HCT116 (cell line): ENCODE measurements at regions not wholly inside any gene's neighbourhood (a gene's known extent, or its start where the extent isn't known, plus 50 kb on each side); places are given as distances from the start of the nearest gene placed in this dataset.

ENCODE experiments used
- ATAC-seq: fragments of 200-7000 bp; cut with Tn5 transposase; 2 replicates; pipeline ENCODE4 v1.9.1; 2020; ENCODE audit warnings: mild to moderate bottlenecking, moderate library complexity
- BruUV-seq: library from RNA; stranded (reverse); fragments of 400-500 nt; replicated peaks from 2 replicates; lab custom pipeline; 2021; lab: Mats Ljungman, UMichigan
- CTCF ChIA-PET: fragments of 300-600 bp; sonication (Branson Sonifier 250); formaldehyde crosslinking; loops from one replicate; lab custom pipeline; 2021; ENCODE audit warnings: antibody characterized with exemption; lab: Charles Lee
- POLR2A ChIA-PET: fragments of 300-600, 350-600 bp; sonication (Branson Sonifier 250); formaldehyde crosslinking; loops from one replicate; lab custom pipeline; 2021; ENCODE audit warnings: antibody characterized with exemption; lab: Charles Lee
- RAD21 ChIA-PET, 2 experiments: fragments of 300-600 bp; sonication (Branson Sonifier 250); formaldehyde crosslinking; loops; one replicate each; lab custom pipeline; 2023; ENCODE audit warnings: low total read pairs in 2 of 2; ENCODE audit not compliant: uncharacterized antibody in 2 of 2, unreplicated experiment in 2 of 2, low non-redundant PET in 1 of 2; lab: Charles Lee
- DNase-seq: peaks from one replicate; pipeline ENCODE4 v3.0.0-alpha.2; 2010; ENCODE audit warnings: low read depth, low spot score
- H2AFZ ChIP-seq: fragments of 200-600 bp; shearing (Covaris generic), sonication (generic); 2 replicates; pipeline ENCODE4 v1.6.1; 2017; ENCODE audit warnings: low read depth, mixed run types, mixed read lengths, antibody characterized with exemption, low read length; ENCODE audit not compliant: poor library complexity, severe bottlenecking
- H3K27ac ChIP-seq: 2 replicates; pipeline ENCODE4 v1.5.1; 2012; ENCODE audit warnings: low read depth, low read length
- H3K27me3 ChIP-seq: fragments of 200-600 bp; sonication (generic); 2 replicates; pipeline ENCODE4 v1.6.1; 2016; ENCODE audit warnings: mixed run types, low read length, mixed read lengths; ENCODE audit not compliant: insufficient read depth
- H3K36me3 ChIP-seq, 2 experiments: fragments of 200-500 bp in 1 of 2; fragments of 200-600 bp in 1 of 2; sonication (Bioruptor generic) in 1 of 2; sonication (generic) in 1 of 2; 2 replicates each; pipeline versions ENCODE4 v1.5.1 to v1.6.1; 2014 to 2016; ENCODE audit warnings: low read length in 2 of 2, inconsistent platforms in 1 of 2, mixed read lengths in 1 of 2, mixed run types in 1 of 2; ENCODE audit not compliant: insufficient read depth in 2 of 2, control insufficient read depth in 1 of 2
- H3K4me1 ChIP-seq, 2 experiments: fragments of 200-600 bp in 1 of 2; sonication (generic) in 1 of 2; 2 replicates each; pipeline versions ENCODE4 v1.5.1 to v1.6.1; 2012 to 2017; ENCODE audit warnings: low read length in 2 of 2, inconsistent platforms in 1 of 2, mild to moderate bottlenecking in 1 of 2, mixed read lengths in 1 of 2, mixed run types in 1 of 2, moderate library complexity in 1 of 2; ENCODE audit not compliant: insufficient read depth in 2 of 2, control insufficient read depth in 1 of 2
- H3K4me2 ChIP-seq: fragments of 200-600 bp; sonication (generic); 2 replicates; pipeline ENCODE4 v1.6.1; 2017; ENCODE audit warnings: mixed run types, low read length, mixed read lengths
- H3K4me3 ChIP-seq, 2 experiments: fragments of 200-600 bp in 1 of 2; sonication (generic) in 1 of 2; replicated peaks in 1 of 2; 2 replicates each; pipeline ENCODE4 v1.5.1; 2011 to 2016; ENCODE audit warnings: low read length in 2 of 2, control low read depth in 1 of 2, low read depth in 1 of 2, mild to moderate bottlenecking in 1 of 2, mixed read lengths in 1 of 2, mixed run types in 1 of 2
- H3K79me2 ChIP-seq: fragments of 200-600 bp; sonication (generic); 2 replicates; pipeline ENCODE4 v1.6.1; 2017; ENCODE audit warnings: mild to moderate bottlenecking, mixed run types, low read length, moderate library complexity, mixed read lengths; ENCODE audit not compliant: insufficient read depth
- H3K9ac ChIP-seq: fragments of 200-600 bp; sonication (generic); 2 replicates; pipeline ENCODE4 v1.6.1; 2016; ENCODE audit warnings: low read length, mixed read lengths
- H3K9me2 ChIP-seq: fragments of 200-600 bp; sonication (generic), shearing (Covaris generic); 2 replicates; pipeline ENCODE4 v1.6.1; 2017; ENCODE audit warnings: mixed run types, mild to moderate bottlenecking, moderate library complexity; ENCODE audit not compliant: insufficient read depth
- H3K9me3 ChIP-seq, 2 experiments: fragments of 200-500 bp in 1 of 2; fragments of 200-600 bp in 1 of 2; sonication (Bioruptor generic) in 1 of 2; sonication (generic) in 1 of 2; 2 replicates each; pipeline ENCODE4 v1.6.1; 2014 to 2017; ENCODE audit warnings: low read length in 2 of 2, mixed read lengths in 2 of 2, inconsistent platforms in 1 of 2, low read depth in 1 of 2, mild to moderate bottlenecking in 1 of 2, mixed run types in 1 of 2, moderate library complexity in 1 of 2; ENCODE audit not compliant: control insufficient read depth in 1 of 2, insufficient read depth in 1 of 2
- H4K20me1 ChIP-seq: fragments of 200-600 bp; sonication (generic), shearing (Covaris generic); 2 replicates; pipeline ENCODE4 v1.6.1; 2017; ENCODE audit warnings: mixed run types, mild to moderate bottlenecking, moderate library complexity; ENCODE audit not compliant: insufficient read depth
- CBX3 ChIP-seq: IDR thresholded peaks from 2 replicates; pipeline ENCODE4 v1.6.1; 2012; ENCODE audit warnings: low read depth
- EGR1 ChIP-seq: IDR thresholded peaks from 2 replicates; pipeline ENCODE4 v1.6.1; 2012; ENCODE audit warnings: low read depth
- ELF1 ChIP-seq: IDR thresholded peaks from 2 replicates; pipeline ENCODE4 v1.6.1; 2012; ENCODE audit warnings: low read depth, borderline replicate concordance
- EZH2 ChIP-seq: fragments of 200-600 bp; sonication (generic); IDR thresholded peaks from 2 replicates; pipeline ENCODE4 v1.6.1; 2017; ENCODE audit warnings: antibody characterized with exemption, mixed run types
- EZH2phosphoT487 ChIP-seq: fragments of 200-600 bp; IDR thresholded peaks from 2 replicates; pipeline ENCODE4 v1.6.1; 2018; ENCODE audit warnings: antibody characterized with exemption, borderline replicate concordance
- FOSL1 ChIP-seq: IDR thresholded peaks from 2 replicates; pipeline ENCODE4 v1.6.1; 2012; ENCODE audit warnings: low read depth
- JUND ChIP-seq: IDR thresholded peaks from 2 replicates; pipeline ENCODE4 v1.6.1; 2012
- POLR2AphosphoS5 ChIP-seq: IDR thresholded peaks from 2 replicates; pipeline ENCODE4 v1.6.1; 2011; ENCODE audit warnings: mild to moderate bottlenecking, low read depth, low read length, moderate library complexity
- RAD21 ChIP-seq: IDR thresholded peaks from 2 replicates; pipeline ENCODE4 v1.6.1; 2012; ENCODE audit warnings: low read depth, mild to moderate bottlenecking
- SIN3A ChIP-seq: IDR thresholded peaks from 2 replicates; pipeline ENCODE4 v1.6.1; 2012; ENCODE audit warnings: low read depth
- SP1 ChIP-seq: IDR thresholded peaks from 2 replicates; pipeline ENCODE4 v1.6.1; 2012; ENCODE audit warnings: low read depth
- SRF ChIP-seq: IDR thresholded peaks from 2 replicates; pipeline ENCODE4 v1.6.1; 2012; ENCODE audit warnings: low read depth
- YY1 ChIP-seq: IDR thresholded peaks from 2 replicates; pipeline ENCODE4 v1.6.1; 2011; ENCODE audit warnings: low read length, low read depth, moderate library complexity, mild to moderate bottlenecking; ENCODE audit not compliant: insufficient replicate concordance; ENCODE audit errors: extremely low read depth
- ZBTB33 ChIP-seq: IDR thresholded peaks from 2 replicates; pipeline ENCODE4 v1.6.1; 2011; ENCODE audit warnings: mild to moderate bottlenecking, low read length, moderate library complexity; ENCODE audit not compliant: insufficient replicate concordance; ENCODE audit errors: extremely low read depth
- ZNF274 ChIP-seq: fragments of 200-500 bp; sonication (Bioruptor generic); IDR thresholded peaks from 2 replicates; pipeline ENCODE4 v1.6.1; 2014; ENCODE audit warnings: mild to moderate bottlenecking, low read depth, low read length, inconsistent platforms
- intact Hi-C: fragments of 100-400 bp; cut with micrococcal nuclease; formaldehyde crosslinking; loops from 2 replicates; pipeline ENCODE4 v1.10.0; 2022

DNA sequence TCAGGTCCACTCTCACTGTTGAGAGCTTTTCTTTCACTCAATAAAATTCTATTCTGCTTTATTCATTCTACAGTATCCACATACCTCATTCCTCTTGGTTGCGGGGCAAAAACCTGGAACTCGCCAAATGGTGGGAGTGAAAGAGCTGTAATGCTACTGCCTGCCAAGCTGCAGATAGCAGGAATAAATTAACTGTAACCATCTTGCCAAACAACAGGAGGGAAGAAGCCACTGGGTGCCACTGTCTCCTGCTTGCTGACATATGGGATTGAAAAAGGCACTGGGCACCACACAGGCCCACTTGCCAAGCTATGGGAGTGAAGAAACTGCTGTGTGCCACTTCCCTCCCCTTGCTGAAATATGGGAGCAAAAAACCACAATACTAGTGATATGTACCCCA, 111.9 kb upstream of the CNTN1 start:
- CTCF ChIA-PET: no interaction called here
- H3K9me3 ChIP-seq: no peaks in the 10 kb centered on the region; a peak in 1 of 4 replicates
- POLR2A ChIA-PET: no interaction called here

More for the DNA sequence above, 111.9 kb upstream of the CNTN1 start:
- no peak overlapping the region for H3K4me2 ChIP-seq
- no peaks in the 10 kb centered on the region for H3K9me2 ChIP-seq
- no peak overlapping the region for H3K4me3 ChIP-seq
- no peaks in the 10 kb centered on the region for H3K36me3 ChIP-seq
- no peak overlapping the region for H3K9ac ChIP-seq
- ATAC-seq (no peak), DNase-seq (no peak)
- no peak overlapping the region for H3K27ac ChIP-seq
- no peaks in the 10 kb centered on the region for H3K79me2 ChIP-seq
- no peaks in the 10 kb centered on the region for H3K4me1 ChIP-seq
- BruUV-seq: no TSS peak
- no peak overlapping the region for H2AFZ ChIP-seq
- H4K20me1 ChIP-seq: no peaks in the 10 kb centered on the region
- TF ChIP-seq SRF (no peak), FOSL1 (no peak), ZNF274 (no peak), SIN3A (no peak), ELF1 (no peak), EGR1 (no peak), POLR2AphosphoS5 (no peak), YY1 (no peak), SP1 (no peak), RAD21 (no peak), EZH2phosphoT487 (no peak), EZH2 (no peak), JUND (no peak), CBX3 (no peak), ZBTB33 (no peak)
- TF ChIP-seq, all 23 proteins: peak for 0
- H3K27me3 ChIP-seq: no peaks in the 10 kb centered on the region
- RAD21 ChIA-PET: no interaction called here
- intact Hi-C loops: no loop called here
